Posterior vena cava (tissue), 2 donors: ENCODE measurements at regions not wholly inside any gene's neighbourhood (a gene's known extent, or its start where the extent isn't known, plus 50 kb on each side); places are given as distances from the start of the nearest gene placed in this dataset.
"Not testable (repeated sequence)": the region's sequence is repeated elsewhere in the genome, so short reads cannot be mapped to it uniquely, and the experiment has no call there.

Experiments used
- DNase-seq: peaks from one replicate; pipeline ENCODE4 v3.0.0-alpha.2; 2020; ENCODE audit warnings: low spot score
- intact Hi-C, 2 donors: fragments of 100-400 bp; cut with DNase I; formaldehyde crosslinking; loops; one replicate each; pipeline versions ENCODE4 v1.14.1 to v1.14.2; 2022 to 2023
- donor health status: DM: yes; HTN: yes; CAD: no.
- donor health status: DM: yes; HTN: yes; CAD: no.

DNA sequence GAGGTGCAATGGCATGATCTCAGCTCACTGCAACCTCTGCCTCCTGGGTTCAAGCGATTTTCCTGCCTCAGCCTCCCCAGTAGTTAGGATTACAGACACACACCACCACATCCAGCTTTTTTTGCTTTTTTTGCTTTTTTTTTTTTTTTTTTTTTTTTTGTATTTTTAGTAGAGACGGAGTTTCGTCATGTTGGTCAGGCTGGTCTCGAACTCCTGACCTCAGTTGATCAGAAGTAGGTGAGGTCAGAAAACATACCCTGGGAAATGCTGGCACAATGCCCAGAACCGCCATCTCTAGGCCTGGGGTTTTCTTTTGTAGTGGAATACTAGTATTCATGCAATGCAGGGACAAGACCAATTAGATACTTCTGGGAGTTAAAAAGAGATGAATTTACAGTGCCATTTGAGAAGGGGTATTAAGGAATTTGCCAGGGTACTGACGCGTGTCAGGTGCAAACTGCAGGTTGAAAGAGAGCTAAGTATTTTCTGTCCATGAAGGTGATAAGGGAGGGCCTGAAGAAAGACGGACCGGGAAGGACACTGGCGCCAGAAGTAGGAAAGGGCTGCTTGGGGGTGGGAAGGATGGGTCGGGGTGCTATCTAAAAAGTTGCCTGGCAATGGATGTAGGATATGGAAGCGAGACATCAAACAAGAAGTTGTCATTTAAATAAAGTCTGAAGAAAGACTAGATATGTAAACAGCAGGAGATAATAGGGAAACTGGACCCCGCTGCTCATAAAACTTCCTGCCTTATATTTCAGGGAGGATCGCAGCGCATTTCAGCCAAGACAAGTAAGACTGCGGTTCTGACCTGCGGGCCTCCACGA lies 95.8 kb downstream of the PPIAL4G start:
- intact Hi-C loops, DNase-seq: not testable (repeated sequence)

DNA sequence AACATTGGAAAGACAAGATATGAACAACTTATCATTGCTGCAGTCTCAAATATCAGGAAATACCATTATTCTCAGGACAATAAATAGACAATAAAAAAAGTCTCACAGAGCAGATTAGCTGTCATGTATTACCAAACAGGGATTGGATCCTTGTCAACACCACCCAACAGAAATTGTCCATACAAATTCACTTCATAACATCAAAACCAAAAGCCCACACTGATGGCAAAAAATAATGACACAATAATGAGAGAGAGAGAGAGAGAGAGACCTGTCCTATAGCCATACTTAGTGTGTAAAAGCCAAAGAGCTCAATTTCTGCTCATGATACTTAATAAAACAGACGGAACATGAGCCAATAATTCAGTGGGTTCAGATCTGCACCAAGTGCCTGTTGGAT lies 96.5 kb downstream of the PPIAL4G start:
- intact Hi-C loops = no loop called here
- no peak for DNase-seq

DNA sequence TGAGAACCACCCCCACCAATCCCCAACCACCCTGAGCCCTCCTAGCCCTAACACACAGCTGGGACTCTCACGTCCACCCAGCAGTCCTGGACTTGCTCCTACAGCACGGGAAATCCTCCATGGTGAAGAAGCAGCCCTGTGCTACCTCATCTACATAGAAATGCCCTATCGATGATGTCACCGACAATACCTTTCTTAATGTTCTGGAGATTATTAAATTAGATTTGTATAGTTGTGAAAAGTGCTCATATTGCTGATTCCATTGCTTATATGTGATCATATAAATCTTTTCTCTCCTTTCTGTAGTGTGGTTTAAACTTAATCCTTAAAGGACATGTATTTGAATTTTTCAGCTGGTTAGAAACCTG lies 97.1 kb downstream of the PPIAL4G start:
- DNase-seq, intact Hi-C loops: not testable (repeated sequence)

DNA sequence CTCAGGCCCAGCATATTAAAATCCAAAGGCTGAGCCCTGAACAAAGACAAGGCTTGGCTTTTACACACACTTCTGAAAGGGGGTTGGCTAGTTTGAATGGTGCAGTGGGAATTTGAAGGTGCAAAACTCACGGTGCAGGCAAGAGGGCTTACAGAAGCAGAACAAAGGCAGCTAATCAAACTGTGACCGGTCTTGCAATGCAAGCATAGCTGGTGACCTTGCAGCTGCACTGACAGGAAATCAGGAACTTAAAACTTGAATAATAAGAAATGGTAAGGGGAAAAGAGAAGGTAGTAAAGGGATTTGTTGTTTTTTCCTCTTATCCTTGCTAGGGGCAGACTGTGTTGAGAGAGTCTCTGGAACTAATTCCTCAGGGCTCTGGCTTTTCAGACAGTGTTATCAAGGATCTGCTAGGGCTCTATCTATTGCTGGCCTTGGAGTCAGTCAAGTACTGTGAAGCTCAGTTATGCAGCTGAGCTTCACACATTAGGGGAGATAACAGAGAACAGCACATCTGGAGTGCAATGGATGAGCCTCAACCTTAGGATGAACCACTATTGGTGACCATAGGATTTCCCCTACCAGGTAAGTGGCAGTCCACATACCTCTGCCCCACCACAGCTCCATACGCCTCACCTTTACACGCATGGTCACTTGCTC lies 97.6 kb downstream of the PPIAL4G start:
- DNase-seq = no peak
- intact Hi-C loops = no loop called here

DNA sequence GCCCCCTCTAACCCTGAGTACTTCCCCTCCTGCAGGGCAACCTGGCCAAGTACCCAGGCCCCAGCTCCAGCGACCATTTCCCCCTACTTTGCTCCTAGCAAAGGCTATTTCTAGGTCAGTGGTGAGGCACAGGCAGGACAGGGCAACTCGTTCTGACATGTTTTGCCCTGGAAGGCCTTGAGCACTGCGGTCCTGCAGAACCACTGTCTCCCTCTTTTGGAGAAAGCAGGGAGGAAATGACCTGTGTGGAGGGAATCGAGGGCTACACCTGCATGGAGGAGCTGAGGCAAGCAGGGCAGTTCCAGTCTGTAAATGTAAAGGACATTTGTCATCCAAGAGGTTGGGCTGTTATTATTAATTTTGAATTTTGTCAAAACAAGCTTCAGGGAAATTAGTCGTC lies 99.1 kb downstream of the PPIAL4G start:
- intact Hi-C loops = no loop called here
- no peak for DNase-seq

DNA sequence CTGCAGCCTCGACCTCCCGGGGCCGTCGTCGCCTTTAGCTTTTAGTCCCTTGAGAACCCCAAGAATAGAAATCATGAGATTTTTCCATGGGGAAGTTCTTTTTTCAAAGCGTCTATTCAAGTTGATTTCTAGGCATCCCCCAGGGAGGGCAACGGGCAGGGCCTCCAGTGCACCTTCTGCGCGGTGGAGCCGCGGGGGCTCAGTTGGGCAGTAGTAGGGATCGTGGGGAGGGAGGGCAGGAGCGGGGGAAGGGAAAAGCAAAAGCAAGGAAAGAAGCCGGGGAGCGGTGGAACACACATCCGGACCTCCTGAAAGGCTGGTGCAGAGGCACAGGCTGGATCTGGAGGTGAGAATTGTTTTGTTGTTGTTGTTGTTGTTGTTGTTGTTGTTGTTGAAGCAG lies 103.4 kb downstream of the PPIAL4G start:
- intact Hi-C loops = no loop called here
- no peak for DNase-seq

DNA sequence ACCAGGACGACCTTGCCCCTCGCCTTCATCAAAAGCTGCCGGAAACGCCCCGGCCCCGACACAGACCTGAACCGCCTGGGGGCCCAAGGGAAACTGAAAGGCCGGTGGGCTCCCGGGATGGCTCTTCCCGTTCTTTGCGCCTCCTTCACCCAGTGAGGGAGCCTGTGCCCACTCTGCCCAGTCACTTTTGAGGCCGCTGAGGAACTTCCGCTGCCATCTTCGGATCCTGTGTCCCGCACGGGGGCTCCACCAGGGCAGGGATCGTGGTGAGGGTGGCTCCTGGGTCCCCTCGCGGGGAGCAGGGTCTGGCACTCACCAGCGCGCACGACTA lies 104.0 kb downstream of the PPIAL4G start:
- intact Hi-C loops = no loop called here
- no peak for DNase-seq

DNA sequence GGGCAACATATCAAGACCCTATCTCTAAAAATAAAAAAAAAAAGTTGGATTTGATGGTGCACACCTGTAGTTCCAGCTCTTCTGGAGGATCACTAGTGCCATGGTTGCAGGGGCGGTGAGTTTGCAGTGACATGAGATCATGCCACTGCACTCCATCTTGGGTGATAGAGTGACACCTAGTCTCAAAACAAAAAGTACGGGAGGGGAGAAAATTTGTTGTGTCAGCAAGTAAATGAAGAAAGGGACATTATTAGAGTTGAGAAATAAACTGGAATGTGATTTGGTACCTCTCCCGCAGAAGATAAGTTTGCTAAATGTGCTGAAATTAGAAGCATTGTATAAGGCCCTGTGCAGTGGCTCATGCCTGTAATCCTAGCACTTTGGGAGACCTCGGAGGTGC lies 105.1 kb downstream of the PPIAL4G start:
- intact Hi-C loops, DNase-seq: not testable (repeated sequence)

DNA sequence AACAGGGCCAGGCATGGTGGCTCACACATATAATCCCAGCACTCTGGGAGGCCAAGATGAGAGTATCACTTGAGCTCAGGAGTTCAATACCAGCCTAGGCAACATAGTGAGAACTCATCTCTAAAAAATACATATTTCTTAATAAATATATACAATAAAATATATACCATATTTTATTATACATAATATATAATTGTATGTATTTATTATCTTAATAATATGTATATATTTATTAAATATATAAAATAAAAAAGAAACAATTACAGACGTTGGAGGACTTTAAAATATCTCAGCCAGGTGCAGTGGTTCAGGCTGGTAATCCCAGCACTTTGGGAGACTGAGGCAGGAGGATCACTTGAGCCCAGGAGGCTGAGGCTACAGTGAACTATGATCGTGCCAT lies 106.1 kb downstream of the PPIAL4G start:
- DNase-seq, intact Hi-C loops: not testable (repeated sequence)

DNA sequence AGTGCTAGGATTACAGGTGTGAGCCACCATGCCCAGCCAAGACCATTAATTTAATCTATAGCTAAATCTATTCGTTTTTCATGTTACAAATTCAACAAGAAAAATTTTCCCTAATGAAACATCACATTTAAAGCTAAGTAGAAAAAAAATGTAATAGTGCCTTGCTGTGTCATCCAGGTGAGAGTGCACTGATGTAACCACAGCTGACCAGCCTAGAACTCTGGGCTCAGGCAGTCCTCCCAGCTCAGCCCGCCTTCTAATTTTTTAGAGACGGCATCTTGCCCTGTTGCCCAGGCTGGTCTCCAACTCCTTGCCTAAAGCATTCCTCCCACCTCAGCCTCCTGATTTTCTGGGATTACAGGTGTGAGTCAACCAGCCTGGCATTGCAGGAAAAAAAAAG lies 109.0 kb downstream of the PPIAL4G start:
- no peak for DNase-seq
- intact Hi-C loops = no loop called here

DNA sequence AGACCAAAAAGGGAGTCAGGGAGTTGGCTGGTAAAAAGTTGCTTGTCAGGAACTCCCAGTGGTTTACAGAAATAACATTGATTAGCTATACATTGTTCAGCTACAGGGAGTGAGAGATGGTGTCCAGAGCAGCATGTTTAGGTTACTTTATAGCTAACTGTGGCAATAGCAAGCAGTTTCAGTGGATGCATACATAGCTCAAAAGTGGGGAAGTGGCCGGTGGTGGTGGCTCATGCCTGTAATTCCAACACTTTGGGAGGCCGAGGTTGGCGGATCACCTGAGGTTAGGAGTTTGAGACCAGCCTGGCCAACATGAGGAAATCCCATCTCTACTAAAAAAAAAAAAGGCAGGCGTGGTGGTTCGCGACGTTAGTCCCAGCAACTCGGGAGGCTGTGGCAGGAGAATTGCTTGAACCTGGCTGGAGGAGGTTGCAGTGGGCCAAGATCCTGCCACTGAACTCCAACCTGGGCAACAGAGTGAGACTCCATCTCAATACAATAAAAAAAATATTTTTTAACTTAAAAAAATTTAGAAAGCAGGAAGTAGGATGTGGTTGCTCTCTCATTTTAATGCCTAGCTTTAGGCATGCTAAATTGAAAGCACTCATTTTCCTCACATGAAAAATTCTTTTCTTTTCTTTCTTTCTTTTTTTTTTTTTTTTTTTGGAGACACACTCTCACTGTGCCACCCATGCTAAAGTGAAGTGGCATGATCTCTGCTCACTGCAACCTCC lies 109.7 kb downstream of the PPIAL4G start:
- intact Hi-C loops = no loop called here
- DNase-seq = no peak

DNA sequence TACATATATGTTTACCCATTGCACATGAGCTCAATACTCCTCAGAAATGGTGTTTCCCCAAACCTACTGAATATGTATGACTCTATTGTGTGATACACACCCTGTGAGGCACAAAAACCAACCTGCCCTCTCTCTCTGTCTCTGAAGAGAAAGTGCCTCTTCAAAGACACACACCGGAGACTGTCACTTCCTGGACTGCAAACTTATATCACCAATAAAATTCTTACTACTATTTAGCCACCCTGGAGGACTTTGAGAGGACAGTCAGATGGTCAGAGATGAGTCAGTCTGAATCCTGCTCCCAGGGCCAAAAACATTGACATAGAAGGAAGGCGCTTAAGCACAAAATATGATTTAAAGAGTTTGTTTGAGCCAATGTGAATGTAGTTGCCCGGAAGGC lies 110.4 kb downstream of the PPIAL4G start:
- intact Hi-C loops = no loop called here
- DNase-seq = no peak

DNA sequence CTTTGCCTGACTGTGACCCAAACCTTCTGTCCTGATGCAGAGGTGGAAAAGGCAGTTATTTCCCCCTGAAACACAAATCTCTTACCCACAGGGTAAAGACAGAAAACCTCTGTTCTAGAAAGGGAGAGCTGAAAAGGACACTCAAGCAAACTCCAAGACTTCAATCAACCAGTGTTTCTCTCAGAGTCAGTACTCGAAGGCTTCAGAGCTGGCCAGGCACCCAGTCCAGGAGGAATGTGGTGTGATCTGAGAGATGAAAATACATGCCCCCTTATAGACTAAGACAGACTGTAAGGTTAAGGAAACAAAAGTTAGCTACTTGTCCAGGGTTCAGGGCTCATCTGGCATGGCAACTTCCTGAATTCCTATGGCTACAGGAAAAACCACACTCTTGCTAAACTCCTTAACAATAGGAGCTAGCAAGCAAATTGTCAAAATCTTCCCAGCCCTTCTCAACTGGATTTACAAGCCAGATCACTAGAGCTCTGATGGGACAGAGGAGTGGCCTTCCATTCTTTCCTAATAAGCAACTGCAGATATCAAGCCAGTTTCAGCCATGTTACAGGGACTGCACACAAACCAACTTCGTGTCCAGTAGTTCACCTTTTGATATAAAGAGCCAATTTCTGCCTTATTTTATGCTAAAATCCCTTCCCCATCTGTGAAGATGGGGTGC lies 110.9 kb downstream of the PPIAL4G start:
- DNase-seq, intact Hi-C loops: not testable (repeated sequence)

DNA sequence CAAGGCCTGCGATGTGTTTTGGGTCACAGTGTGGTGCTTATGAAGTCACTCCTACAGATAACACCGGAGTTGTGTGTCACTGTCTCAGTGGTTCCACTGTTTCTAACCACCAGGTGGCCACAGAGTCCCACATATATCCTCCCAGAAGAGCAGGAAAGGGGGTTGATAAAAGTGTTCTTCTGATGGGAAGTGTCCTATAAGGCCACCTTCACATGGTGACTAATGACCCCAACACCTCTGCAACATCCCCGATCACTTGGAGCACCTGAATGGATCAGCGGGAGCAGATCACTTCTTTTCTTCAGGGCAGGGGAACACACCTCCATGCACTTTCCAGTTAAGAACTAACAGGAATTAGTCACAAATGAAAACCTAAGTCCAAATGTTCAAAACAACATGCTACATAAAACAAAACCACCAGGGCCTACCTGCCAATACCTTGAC lies 111.5 kb downstream of the PPIAL4G start:
- intact Hi-C loops, DNase-seq: not testable (repeated sequence)

DNA sequence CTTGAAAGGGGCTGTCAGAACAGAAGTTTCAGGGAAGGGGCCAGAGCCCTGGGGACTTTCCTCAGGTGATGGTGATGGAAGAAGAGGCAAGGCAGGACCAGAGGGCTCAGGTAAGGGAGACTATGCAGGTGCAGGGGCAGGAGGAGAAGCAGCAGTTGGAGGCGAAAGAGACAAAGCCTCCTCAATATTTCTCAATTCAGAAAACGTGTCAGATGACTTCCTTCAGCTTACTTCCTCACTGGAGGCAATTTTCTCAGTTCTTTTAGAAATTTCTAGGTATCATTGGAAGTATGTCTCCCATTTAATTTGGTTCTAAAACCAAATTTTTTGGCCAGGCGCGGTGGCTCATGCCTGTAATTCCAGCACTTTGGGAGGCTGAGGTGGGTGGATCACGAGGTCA lies 112.4 kb downstream of the PPIAL4G start:
- intact Hi-C loops, DNase-seq: not testable (repeated sequence)

DNA sequence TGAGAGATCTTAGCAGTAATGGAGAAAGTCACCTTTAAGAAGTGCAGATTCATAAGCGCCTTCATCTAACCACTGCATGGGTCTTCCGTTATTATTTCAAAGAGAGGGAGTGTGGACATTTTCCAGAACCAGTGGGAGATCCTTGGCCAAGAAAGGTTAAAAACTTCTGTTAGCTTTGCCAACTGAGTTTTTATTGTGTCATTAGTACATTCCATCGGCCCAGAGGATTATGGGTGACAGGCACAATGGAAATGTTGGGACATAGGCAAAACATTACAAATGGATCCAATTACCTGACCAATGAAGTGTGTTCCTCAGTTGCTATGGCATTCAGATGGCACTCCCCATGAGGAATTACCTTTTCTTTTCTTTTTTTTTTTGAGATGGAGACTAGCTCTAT lies 115.5 kb downstream of the PPIAL4G start:
- DNase-seq = no peak
- intact Hi-C loops = no loop called here

DNA sequence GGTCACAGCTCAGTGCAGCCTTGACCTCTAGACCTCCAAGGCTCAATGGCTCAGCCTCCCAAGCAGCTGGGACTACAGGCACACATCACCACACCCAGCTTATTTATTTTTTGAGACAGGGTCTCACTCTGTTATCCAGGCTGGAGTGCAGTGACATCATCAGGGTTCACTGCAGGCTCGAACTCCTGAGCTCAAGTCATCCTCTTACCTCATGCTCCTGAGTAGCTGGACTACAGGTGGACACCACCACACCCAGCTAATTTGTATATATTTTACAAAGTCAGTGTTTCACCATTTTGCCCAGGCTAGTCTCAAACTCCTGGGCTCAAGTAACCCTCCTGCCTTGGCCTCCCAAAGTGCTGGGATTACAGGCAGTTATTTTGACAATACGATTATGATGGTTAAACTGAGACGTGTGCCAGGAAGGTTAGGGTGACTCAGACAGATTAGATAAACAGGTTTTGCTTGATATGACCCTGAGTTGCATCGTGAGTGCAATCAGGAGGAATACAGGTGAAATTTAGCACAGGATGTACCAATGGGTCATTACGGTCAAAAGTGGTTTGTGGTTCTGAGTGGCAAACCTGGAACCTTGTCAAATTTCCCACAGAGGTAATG lies 116.9 kb downstream of the PPIAL4G start:
- intact Hi-C loops = not testable (repeated sequence)

DNA sequence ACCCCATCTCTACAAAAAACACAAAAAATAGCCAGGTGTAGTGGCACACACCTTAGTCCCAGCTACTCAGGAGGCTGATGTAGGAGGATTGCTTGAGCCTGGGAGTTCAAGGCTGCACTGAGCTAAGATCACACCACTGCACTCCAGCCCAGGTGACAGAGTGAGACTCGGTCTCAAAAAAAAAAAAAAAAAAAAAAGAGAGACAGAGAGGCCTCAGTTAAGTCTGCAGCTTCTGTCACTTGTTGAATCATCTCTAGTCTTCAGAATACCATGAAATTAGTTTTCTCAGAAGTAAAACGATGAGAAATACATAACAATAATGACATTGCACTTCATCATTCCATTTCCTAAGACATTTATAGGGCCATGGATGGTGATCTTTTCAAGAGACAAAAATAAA lies 118.0 kb downstream of the PPIAL4G start:
- DNase-seq, intact Hi-C loops: not testable (repeated sequence)

More for the DNA sequence above, 116.9 kb downstream of the PPIAL4G start:
- DNase-seq = not testable (repeated sequence)

DNA sequence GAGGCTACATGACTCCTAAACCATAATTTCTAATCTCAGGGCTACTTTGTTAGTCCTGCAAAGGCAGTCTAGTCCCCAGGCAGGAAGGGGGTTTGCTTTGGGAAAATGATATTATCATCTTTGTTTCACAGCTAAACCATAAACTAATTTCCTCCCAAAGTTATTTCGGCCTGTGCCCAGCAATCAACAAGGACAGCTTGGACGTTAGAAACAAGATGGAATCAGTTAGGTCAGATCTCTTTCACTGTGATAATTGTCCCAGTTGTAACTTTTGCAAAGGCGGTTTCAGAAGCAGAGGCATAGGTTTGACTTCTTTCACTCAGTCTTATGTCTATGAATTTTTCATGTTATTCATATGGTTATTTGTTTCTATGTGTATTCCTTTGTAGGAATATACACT lies 119.1 kb downstream of the PPIAL4G start:
- DNase-seq, intact Hi-C loops: not testable (repeated sequence)
